GM23338 (cell line): ENCODE measurements at regions not wholly inside any gene's neighbourhood (a gene's known extent, or its start where the extent isn't known, plus 50 kb on each side); places are given as distances from the start of the nearest gene placed in this dataset.

Experiments
- ATAC-seq: fragments of 200-7000 bp; cut with Tn5 transposase; 3 replicates; pipeline ENCODE4 v1.9.1; 2020
- DNase-seq: peaks from one replicate; pipeline ENCODE4 v3.0.0-alpha.2; 2015; ENCODE audit warnings: low spot score
- H2AFZ ChIP-seq: fragments of 200-600 bp; sonication (generic); 2 replicates; pipeline ENCODE4 v1.8.0; 2016; ENCODE audit warnings: antibody characterized with exemption, mild to moderate bottlenecking, moderate library complexity
- H3F3A ChIP-seq: fragments of 200-600 bp; sonication (generic); replicated peaks from 2 replicates; pipeline ENCODE4 v1.8.0; 2017; ENCODE audit warnings: antibody characterized with exemption, mixed run types, low read depth
- H3K27ac ChIP-seq: fragments of 200-600 bp; sonication (generic); 2 replicates; pipeline ENCODE4 v1.6.1; 2016; ENCODE audit warnings: low read depth
- H3K27me3 ChIP-seq: fragments of 200-600 bp; sonication (generic); 2 replicates; pipeline ENCODE4 v1.8.0; 2016; ENCODE audit warnings: mild to moderate bottlenecking, mixed run types, moderate library complexity; ENCODE audit not compliant: insufficient read depth
- H3K36me3 ChIP-seq: fragments of 200-600 bp; sonication (generic); 2 replicates; pipeline ENCODE4 v1.8.0; 2016; ENCODE audit warnings: mild to moderate bottlenecking; ENCODE audit not compliant: insufficient read depth
- H3K4me1 ChIP-seq: fragments of 200-600 bp; sonication (generic); 2 replicates; pipeline ENCODE4 v1.8.0; 2016; ENCODE audit warnings: mild to moderate bottlenecking, moderate library complexity; ENCODE audit not compliant: insufficient read depth
- H3K4me2 ChIP-seq: fragments of 200-600 bp; sonication (generic); 2 replicates; pipeline ENCODE4 v1.7.1; 2017; ENCODE audit warnings: mixed run types
- H3K4me3 ChIP-seq: fragments of 200-600 bp; sonication (generic); 2 replicates; pipeline ENCODE4 v1.6.1; 2016; ENCODE audit warnings: mixed run types
- H3K79me2 ChIP-seq: fragments of 200-600 bp; sonication (generic); replicated peaks from 2 replicates; pipeline ENCODE4 v1.8.0; 2017; ENCODE audit warnings: mild to moderate bottlenecking; ENCODE audit not compliant: insufficient read depth
- H3K9me2 ChIP-seq: fragments of 200-600 bp; sonication (generic); 2 replicates; pipeline ENCODE4 v1.8.0; 2017; ENCODE audit not compliant: insufficient read depth
- H4K20me1 ChIP-seq: fragments of 200-600 bp; sonication (generic); replicated peaks from 2 replicates; pipeline ENCODE4 v1.8.0; 2017; ENCODE audit warnings: mild to moderate bottlenecking; ENCODE audit not compliant: insufficient read depth
- H3K27ac Mint-ChIP-seq: 2 replicates; pipeline ENCODE4 v1.8.0; 2020; ENCODE audit warnings: inconsistent platforms, mild to moderate bottlenecking, moderate library complexity, mixed read lengths
- H3K27me3 Mint-ChIP-seq: 3 replicates; pipeline ENCODE4 v1.8.0; 2022; ENCODE audit warnings: low read depth, mild to moderate bottlenecking, moderate library complexity, mixed read lengths, inconsistent platforms; ENCODE audit not compliant: insufficient read depth, poor library complexity
- H3K36me3 Mint-ChIP-seq: 3 replicates; pipeline ENCODE4 v1.8.0; 2021; ENCODE audit warnings: low read depth, mild to moderate bottlenecking, inconsistent platforms, moderate library complexity, mixed read lengths
- H3K4me1 Mint-ChIP-seq: 3 replicates; pipeline ENCODE4 v1.8.0; 2020; ENCODE audit warnings: mild to moderate bottlenecking, inconsistent platforms, mixed read lengths
- H3K4me3 Mint-ChIP-seq: 3 replicates; pipeline ENCODE4 v1.8.0; 2021; ENCODE audit warnings: moderate library complexity, mild to moderate bottlenecking, inconsistent platforms, mixed read lengths
- H3K9me3 Mint-ChIP-seq: 3 replicates; pipeline ENCODE4 v1.8.0; 2020; ENCODE audit warnings: moderate library complexity, mild to moderate bottlenecking, inconsistent platforms, mixed read lengths
- CREB1 ChIP-seq: fragments of 250-450 bp; sonication (Bioruptor Pico); IDR thresholded peaks from 2 replicates; pipeline ENCODE4 v1.5.0; 2020; ENCODE audit warnings: low read depth, mild to moderate bottlenecking, moderate library complexity
- EZH2 ChIP-seq: fragments of 200-600 bp; sonication (generic); IDR thresholded peaks from one replicate; pipeline ENCODE4 v1.8.0; 2017; ENCODE audit warnings: antibody characterized with exemption, mild to moderate bottlenecking, low read depth; ENCODE audit not compliant: unreplicated experiment
- EZH2phosphoT487 ChIP-seq: fragments of 200-600 bp; sonication (generic); IDR thresholded peaks from one replicate; pipeline ENCODE4 v1.8.1; 2018; ENCODE audit warnings: antibody characterized with exemption; ENCODE audit not compliant: unreplicated experiment
- JUNB ChIP-seq: IDR thresholded peaks from one replicate; pipeline ENCODE4 v1.6.1; 2016; ENCODE audit warnings: antibody characterized with exemption; ENCODE audit not compliant: unreplicated experiment
- NANOG ChIP-seq: IDR thresholded peaks from 2 replicates; pipeline ENCODE4 v1.6.1; 2016; ENCODE audit warnings: antibody characterized with exemption, borderline replicate concordance
- POLR2AphosphoS5 ChIP-seq: IDR thresholded peaks from 2 replicates; pipeline ENCODE4 v1.6.1; 2016; ENCODE audit warnings: antibody characterized with exemption, low read depth
- STAT1 ChIP-seq: IDR thresholded peaks from one replicate; pipeline ENCODE4 v1.6.1; 2016; ENCODE audit warnings: antibody characterized with exemption; ENCODE audit not compliant: unreplicated experiment
- ZNF114 ChIP-seq: fragments of 250-450 bp; sonication (Bioruptor Pico); IDR thresholded peaks from 2 replicates; pipeline ENCODE4 v1.5.0; 2020; ENCODE audit warnings: mild to moderate bottlenecking, moderate library complexity
- ZNF331 ChIP-seq: fragments of 250-450 bp; sonication (Bioruptor Pico); IDR thresholded peaks from 2 replicates; pipeline ENCODE4 v1.5.0; 2020; ENCODE audit warnings: low read depth, mild to moderate bottlenecking, moderate library complexity
- TF ChIP-seq, protein P1 (sequence below): IDR thresholded peaks from one replicate; pipeline ENCODE4 v1.6.1; 2018; ENCODE audit warnings: antibody characterized with exemption; ENCODE audit not compliant: unreplicated experiment
- TF ChIP-seq, protein P2 (sequence below), 2 experiments: fragments of 200-600 bp in 1 of 2; sonication (generic) in 1 of 2; conservative IDR thresholded peaks; 2 replicates each; pipeline versions ENCODE4 v1.5.1 to v1.6.1; 2016 to 2017; ENCODE audit warnings: antibody characterized with exemption in 2 of 2, low read depth in 2 of 2, mild to moderate bottlenecking in 2 of 2, moderate library complexity in 1 of 2
- TF ChIP-seq, protein P3 (sequence below): IDR thresholded peaks from 2 replicates; pipeline ENCODE4 v1.6.1; 2016; ENCODE audit warnings: antibody characterized with exemption
- TF ChIP-seq, protein P4 (sequence below): fragments of 250-450 bp; sonication (Bioruptor Pico); IDR thresholded peaks from 2 replicates; pipeline ENCODE4 v1.5.0; 2020; ENCODE audit warnings: mild to moderate bottlenecking, moderate library complexity

DNA sequence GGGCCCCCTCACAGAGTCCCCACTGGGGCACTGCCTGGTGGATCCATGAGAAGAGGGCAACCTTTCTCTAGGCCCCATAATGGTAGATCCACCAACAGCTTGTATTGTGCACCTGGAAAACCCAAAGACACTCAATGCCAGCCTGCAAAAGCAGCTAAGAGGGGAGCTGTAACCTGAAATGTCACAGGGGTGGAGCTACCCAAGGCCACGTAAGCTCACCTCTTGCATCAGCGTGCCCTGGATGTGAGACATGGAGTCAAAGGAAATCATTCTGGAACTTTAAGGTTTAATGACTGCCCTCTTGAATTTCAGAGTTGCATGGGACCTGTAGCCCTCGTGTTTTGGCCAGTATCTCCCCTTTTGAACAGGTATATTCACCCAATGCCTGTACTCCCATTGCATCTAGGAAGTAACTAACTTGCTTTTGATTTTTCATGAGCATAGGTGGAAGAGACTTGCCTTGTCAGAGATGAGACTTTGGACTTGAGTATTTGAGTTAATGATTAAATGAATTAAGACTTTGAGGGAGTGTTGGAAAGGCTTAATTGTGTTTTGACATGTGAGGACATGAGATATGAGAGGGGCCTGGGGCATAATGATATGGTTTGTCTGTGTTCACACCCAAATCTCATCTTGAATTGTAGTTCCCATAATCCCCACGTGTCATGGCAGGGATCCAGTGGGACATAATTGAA is 900.9 kb upstream of the ROBO1 start:
- ATAC-seq (no peak), DNase-seq (no peak)
- 0 out of 2 replicates have a peak, but pooled peaks cover 3% of the 10 kb centered on the region for H3K36me3 ChIP-seq
- H4K20me1 ChIP-seq: no peaks in the 10 kb centered on the region
- Mint-ChIP-seq H3K4me3 (no peak overlapping the region), H3K27me3 (peaks cover 2% of the 10 kb centered on the region), H3K9me3 (peaks cover 37% of the 10 kb centered on the region), H3K36me3 (peaks cover 23% of the 10 kb centered on the region), H3K27ac (no peak overlapping the region), H3K4me1 (no peaks in the 10 kb centered on the region)
- no peak for TF ChIP-seq NANOG
- TF ChIP-seq, protein P1, sequence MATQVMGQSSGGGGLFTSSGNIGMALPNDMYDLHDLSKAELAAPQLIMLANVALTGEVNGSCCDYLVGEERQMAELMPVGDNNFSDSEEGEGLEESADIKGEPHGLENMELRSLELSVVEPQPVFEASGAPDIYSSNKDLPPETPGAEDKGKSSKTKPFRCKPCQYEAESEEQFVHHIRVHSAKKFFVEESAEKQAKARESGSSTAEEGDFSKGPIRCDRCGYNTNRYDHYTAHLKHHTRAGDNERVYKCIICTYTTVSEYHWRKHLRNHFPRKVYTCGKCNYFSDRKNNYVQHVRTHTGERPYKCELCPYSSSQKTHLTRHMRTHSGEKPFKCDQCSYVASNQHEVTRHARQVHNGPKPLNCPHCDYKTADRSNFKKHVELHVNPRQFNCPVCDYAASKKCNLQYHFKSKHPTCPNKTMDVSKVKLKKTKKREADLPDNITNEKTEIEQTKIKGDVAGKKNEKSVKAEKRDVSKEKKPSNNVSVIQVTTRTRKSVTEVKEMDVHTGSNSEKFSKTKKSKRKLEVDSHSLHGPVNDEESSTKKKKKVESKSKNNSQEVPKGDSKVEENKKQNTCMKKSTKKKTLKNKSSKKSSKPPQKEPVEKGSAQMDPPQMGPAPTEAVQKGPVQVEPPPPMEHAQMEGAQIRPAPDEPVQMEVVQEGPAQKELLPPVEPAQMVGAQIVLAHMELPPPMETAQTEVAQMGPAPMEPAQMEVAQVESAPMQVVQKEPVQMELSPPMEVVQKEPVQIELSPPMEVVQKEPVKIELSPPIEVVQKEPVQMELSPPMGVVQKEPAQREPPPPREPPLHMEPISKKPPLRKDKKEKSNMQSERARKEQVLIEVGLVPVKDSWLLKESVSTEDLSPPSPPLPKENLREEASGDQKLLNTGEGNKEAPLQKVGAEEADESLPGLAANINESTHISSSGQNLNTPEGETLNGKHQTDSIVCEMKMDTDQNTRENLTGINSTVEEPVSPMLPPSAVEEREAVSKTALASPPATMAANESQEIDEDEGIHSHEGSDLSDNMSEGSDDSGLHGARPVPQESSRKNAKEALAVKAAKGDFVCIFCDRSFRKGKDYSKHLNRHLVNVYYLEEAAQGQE: no peak
- no peak for TF ChIP-seq JUNB
- TF ChIP-seq STAT1: no peak
- TF ChIP-seq POLR2AphosphoS5: no peak
- TF ChIP-seq EZH2: no peak
- TF ChIP-seq ZNF114 (CRISPR knock-in tag): no peak
- no peak for TF ChIP-seq EZH2phosphoT487
- TF ChIP-seq ZNF331 (CRISPR knock-in tag): no peak
- TF ChIP-seq, protein P2, sequence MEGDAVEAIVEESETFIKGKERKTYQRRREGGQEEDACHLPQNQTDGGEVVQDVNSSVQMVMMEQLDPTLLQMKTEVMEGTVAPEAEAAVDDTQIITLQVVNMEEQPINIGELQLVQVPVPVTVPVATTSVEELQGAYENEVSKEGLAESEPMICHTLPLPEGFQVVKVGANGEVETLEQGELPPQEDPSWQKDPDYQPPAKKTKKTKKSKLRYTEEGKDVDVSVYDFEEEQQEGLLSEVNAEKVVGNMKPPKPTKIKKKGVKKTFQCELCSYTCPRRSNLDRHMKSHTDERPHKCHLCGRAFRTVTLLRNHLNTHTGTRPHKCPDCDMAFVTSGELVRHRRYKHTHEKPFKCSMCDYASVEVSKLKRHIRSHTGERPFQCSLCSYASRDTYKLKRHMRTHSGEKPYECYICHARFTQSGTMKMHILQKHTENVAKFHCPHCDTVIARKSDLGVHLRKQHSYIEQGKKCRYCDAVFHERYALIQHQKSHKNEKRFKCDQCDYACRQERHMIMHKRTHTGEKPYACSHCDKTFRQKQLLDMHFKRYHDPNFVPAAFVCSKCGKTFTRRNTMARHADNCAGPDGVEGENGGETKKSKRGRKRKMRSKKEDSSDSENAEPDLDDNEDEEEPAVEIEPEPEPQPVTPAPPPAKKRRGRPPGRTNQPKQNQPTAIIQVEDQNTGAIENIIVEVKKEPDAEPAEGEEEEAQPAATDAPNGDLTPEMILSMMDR (conservative IDR thresholded peaks at IDR 0.05; ENCODE audit: low read depth in 2 of 2): no peak
- TF ChIP-seq, protein P3, sequence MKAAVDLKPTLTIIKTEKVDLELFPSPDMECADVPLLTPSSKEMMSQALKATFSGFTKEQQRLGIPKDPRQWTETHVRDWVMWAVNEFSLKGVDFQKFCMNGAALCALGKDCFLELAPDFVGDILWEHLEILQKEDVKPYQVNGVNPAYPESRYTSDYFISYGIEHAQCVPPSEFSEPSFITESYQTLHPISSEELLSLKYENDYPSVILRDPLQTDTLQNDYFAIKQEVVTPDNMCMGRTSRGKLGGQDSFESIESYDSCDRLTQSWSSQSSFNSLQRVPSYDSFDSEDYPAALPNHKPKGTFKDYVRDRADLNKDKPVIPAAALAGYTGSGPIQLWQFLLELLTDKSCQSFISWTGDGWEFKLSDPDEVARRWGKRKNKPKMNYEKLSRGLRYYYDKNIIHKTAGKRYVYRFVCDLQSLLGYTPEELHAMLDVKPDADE: no peak
- TF ChIP-seq, protein P4, sequence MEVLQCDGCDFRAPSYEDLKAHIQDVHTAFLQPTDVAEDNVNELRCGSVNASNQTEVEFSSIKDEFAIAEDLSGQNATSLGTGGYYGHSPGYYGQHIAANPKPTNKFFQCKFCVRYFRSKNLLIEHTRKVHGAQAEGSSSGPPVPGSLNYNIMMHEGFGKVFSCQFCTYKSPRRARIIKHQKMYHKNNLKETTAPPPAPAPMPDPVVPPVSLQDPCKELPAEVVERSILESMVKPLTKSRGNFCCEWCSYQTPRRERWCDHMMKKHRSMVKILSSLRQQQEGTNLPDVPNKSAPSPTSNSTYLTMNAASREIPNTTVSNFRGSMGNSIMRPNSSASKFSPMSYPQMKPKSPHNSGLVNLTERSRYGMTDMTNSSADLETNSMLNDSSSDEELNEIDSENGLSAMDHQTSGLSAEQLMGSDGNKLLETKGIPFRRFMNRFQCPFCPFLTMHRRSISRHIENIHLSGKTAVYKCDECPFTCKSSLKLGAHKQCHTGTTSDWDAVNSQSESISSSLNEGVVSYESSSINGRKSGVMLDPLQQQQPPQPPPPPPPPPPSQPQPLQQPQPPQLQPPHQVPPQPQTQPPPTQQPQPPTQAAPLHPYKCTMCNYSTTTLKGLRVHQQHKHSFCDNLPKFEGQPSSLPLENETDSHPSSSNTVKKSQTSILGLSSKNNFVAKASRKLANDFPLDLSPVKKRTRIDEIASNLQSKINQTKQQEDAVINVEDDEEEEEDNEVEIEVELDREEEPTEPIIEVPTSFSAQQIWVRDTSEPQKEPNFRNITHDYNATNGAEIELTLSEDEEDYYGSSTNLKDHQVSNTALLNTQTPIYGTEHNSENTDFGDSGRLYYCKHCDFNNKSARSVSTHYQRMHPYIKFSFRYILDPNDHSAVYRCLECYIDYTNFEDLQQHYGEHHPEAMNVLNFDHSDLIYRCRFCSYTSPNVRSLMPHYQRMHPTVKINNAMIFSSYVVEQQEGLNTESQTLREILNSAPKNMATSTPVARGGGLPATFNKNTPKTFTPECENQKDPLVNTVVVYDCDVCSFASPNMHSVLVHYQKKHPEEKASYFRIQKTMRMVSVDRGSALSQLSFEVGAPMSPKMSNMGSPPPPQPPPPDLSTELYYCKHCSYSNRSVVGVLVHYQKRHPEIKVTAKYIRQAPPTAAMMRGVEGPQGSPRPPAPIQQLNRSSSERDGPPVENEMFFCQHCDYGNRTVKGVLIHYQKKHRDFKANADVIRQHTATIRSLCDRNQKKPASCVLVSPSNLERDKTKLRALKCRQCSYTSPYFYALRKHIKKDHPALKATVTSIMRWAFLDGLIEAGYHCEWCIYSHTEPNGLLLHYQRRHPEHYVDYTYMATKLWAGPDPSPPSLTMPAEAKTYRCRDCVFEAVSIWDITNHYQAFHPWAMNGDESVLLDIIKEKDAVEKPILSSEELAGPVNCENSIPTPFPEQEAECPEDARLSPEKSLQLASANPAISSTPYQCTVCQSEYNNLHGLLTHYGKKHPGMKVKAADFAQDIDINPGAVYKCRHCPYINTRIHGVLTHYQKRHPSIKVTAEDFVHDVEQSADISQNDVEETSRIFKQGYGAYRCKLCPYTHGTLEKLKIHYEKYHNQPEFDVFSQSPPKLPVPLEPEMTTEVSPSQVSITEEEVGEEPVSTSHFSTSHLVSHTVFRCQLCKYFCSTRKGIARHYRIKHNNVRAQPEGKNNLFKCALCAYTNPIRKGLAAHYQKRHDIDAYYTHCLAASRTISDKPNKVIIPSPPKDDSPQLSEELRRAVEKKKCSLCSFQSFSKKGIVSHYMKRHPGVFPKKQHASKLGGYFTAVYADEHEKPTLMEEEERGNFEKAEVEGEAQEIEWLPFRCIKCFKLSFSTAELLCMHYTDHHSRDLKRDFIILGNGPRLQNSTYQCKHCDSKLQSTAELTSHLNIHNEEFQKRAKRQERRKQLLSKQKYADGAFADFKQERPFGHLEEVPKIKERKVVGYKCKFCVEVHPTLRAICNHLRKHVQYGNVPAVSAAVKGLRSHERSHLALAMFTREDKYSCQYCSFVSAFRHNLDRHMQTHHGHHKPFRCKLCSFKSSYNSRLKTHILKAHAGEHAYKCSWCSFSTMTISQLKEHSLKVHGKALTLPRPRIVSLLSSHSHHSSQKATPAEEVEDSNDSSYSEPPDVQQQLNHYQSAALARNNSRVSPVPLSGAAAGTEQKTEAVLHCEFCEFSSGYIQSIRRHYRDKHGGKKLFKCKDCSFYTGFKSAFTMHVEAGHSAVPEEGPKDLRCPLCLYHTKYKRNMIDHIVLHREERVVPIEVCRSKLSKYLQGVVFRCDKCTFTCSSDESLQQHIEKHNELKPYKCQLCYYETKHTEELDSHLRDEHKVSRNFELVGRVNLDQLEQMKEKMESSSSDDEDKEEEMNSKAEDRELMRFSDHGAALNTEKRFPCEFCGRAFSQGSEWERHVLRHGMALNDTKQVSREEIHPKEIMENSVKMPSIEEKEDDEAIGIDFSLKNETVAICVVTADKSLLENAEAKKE (CRISPR knock-in tag): no peak
- TF ChIP-seq CREB1 (CRISPR knock-in tag): no peak
- H3F3A ChIP-seq: no peaks in the 10 kb centered on the region
- H3K9me2 ChIP-seq: no peaks in the 10 kb centered on the region; the same call in 1 of the 2 replicates
- no peak overlapping the region for H3K4me2 ChIP-seq
- H2AFZ ChIP-seq: no peak overlapping the region
- H3K4me3 ChIP-seq: no peak overlapping the region
- no peaks in the 10 kb centered on the region; the same call in 1 of the 2 replicates for H3K4me1 ChIP-seq
- H3K79me2 ChIP-seq: no peaks in the 10 kb centered on the region
- H3K27ac ChIP-seq: no peak overlapping the region
- no peaks in the 10 kb centered on the region for H3K27me3 ChIP-seq
